HCT116 (cell line): ENCODE measurements at regions not wholly inside any gene's neighbourhood (a gene's known extent, or its start where the extent isn't known, plus 50 kb on each side); places are given as distances from the start of the nearest gene placed in this dataset.

Source experiments
- ATAC-seq: fragments of 200-7000 bp; cut with Tn5 transposase; 2 replicates; pipeline ENCODE4 v1.9.1; 2020; ENCODE audit warnings: mild to moderate bottlenecking, moderate library complexity
- BruUV-seq: library from RNA; stranded (reverse); fragments of 400-500 nt; replicated peaks from 2 replicates; lab custom pipeline; 2021; lab: Mats Ljungman, UMichigan
- CTCF ChIA-PET: fragments of 300-600 bp; sonication (Branson Sonifier 250); formaldehyde crosslinking; loops from one replicate; lab custom pipeline; 2021; ENCODE audit warnings: antibody characterized with exemption; lab: Charles Lee
- POLR2A ChIA-PET: fragments of 300-600, 350-600 bp; sonication (Branson Sonifier 250); formaldehyde crosslinking; loops from one replicate; lab custom pipeline; 2021; ENCODE audit warnings: antibody characterized with exemption; lab: Charles Lee
- RAD21 ChIA-PET, 2 experiments: fragments of 300-600 bp; sonication (Branson Sonifier 250); formaldehyde crosslinking; loops; one replicate each; lab custom pipeline; 2023; ENCODE audit warnings: low total read pairs in 2 of 2; ENCODE audit not compliant: uncharacterized antibody in 2 of 2, unreplicated experiment in 2 of 2, low non-redundant PET in 1 of 2; lab: Charles Lee
- DNase-seq: peaks from one replicate; pipeline ENCODE4 v3.0.0-alpha.2; 2010; ENCODE audit warnings: low read depth, low spot score
- H2AFZ ChIP-seq: fragments of 200-600 bp; shearing (Covaris generic), sonication (generic); 2 replicates; pipeline ENCODE4 v1.6.1; 2017; ENCODE audit warnings: low read depth, mixed run types, mixed read lengths, antibody characterized with exemption, low read length; ENCODE audit not compliant: poor library complexity, severe bottlenecking
- H3K27ac ChIP-seq: 2 replicates; pipeline ENCODE4 v1.5.1; 2012; ENCODE audit warnings: low read depth, low read length
- H3K27me3 ChIP-seq: fragments of 200-600 bp; sonication (generic); 2 replicates; pipeline ENCODE4 v1.6.1; 2016; ENCODE audit warnings: mixed run types, low read length, mixed read lengths; ENCODE audit not compliant: insufficient read depth
- H3K36me3 ChIP-seq, 2 experiments: fragments of 200-500 bp in 1 of 2; fragments of 200-600 bp in 1 of 2; sonication (Bioruptor generic) in 1 of 2; sonication (generic) in 1 of 2; 2 replicates each; pipeline versions ENCODE4 v1.5.1 to v1.6.1; 2014 to 2016; ENCODE audit warnings: low read length in 2 of 2, inconsistent platforms in 1 of 2, mixed read lengths in 1 of 2, mixed run types in 1 of 2; ENCODE audit not compliant: insufficient read depth in 2 of 2, control insufficient read depth in 1 of 2
- H3K4me1 ChIP-seq, 2 experiments: fragments of 200-600 bp in 1 of 2; sonication (generic) in 1 of 2; 2 replicates each; pipeline versions ENCODE4 v1.5.1 to v1.6.1; 2012 to 2017; ENCODE audit warnings: low read length in 2 of 2, inconsistent platforms in 1 of 2, mild to moderate bottlenecking in 1 of 2, mixed read lengths in 1 of 2, mixed run types in 1 of 2, moderate library complexity in 1 of 2; ENCODE audit not compliant: insufficient read depth in 2 of 2, control insufficient read depth in 1 of 2
- H3K4me2 ChIP-seq: fragments of 200-600 bp; sonication (generic); 2 replicates; pipeline ENCODE4 v1.6.1; 2017; ENCODE audit warnings: mixed run types, low read length, mixed read lengths
- H3K4me3 ChIP-seq, 2 experiments: fragments of 200-600 bp in 1 of 2; sonication (generic) in 1 of 2; replicated peaks in 1 of 2; 2 replicates each; pipeline ENCODE4 v1.5.1; 2011 to 2016; ENCODE audit warnings: low read length in 2 of 2, control low read depth in 1 of 2, low read depth in 1 of 2, mild to moderate bottlenecking in 1 of 2, mixed read lengths in 1 of 2, mixed run types in 1 of 2
- H3K79me2 ChIP-seq: fragments of 200-600 bp; sonication (generic); 2 replicates; pipeline ENCODE4 v1.6.1; 2017; ENCODE audit warnings: mild to moderate bottlenecking, mixed run types, low read length, moderate library complexity, mixed read lengths; ENCODE audit not compliant: insufficient read depth
- H3K9ac ChIP-seq: fragments of 200-600 bp; sonication (generic); 2 replicates; pipeline ENCODE4 v1.6.1; 2016; ENCODE audit warnings: low read length, mixed read lengths
- H3K9me2 ChIP-seq: fragments of 200-600 bp; sonication (generic), shearing (Covaris generic); 2 replicates; pipeline ENCODE4 v1.6.1; 2017; ENCODE audit warnings: mixed run types, mild to moderate bottlenecking, moderate library complexity; ENCODE audit not compliant: insufficient read depth
- H3K9me3 ChIP-seq, 2 experiments: fragments of 200-500 bp in 1 of 2; fragments of 200-600 bp in 1 of 2; sonication (Bioruptor generic) in 1 of 2; sonication (generic) in 1 of 2; 2 replicates each; pipeline ENCODE4 v1.6.1; 2014 to 2017; ENCODE audit warnings: low read length in 2 of 2, mixed read lengths in 2 of 2, inconsistent platforms in 1 of 2, low read depth in 1 of 2, mild to moderate bottlenecking in 1 of 2, mixed run types in 1 of 2, moderate library complexity in 1 of 2; ENCODE audit not compliant: control insufficient read depth in 1 of 2, insufficient read depth in 1 of 2
- H4K20me1 ChIP-seq: fragments of 200-600 bp; sonication (generic), shearing (Covaris generic); 2 replicates; pipeline ENCODE4 v1.6.1; 2017; ENCODE audit warnings: mixed run types, mild to moderate bottlenecking, moderate library complexity; ENCODE audit not compliant: insufficient read depth
- EGR1 ChIP-seq: IDR thresholded peaks from 2 replicates; pipeline ENCODE4 v1.6.1; 2012; ENCODE audit warnings: low read depth
- EZH2phosphoT487 ChIP-seq: fragments of 200-600 bp; IDR thresholded peaks from 2 replicates; pipeline ENCODE4 v1.6.1; 2018; ENCODE audit warnings: antibody characterized with exemption, borderline replicate concordance
- FOSL1 ChIP-seq: IDR thresholded peaks from 2 replicates; pipeline ENCODE4 v1.6.1; 2012; ENCODE audit warnings: low read depth
- YY1 ChIP-seq: IDR thresholded peaks from 2 replicates; pipeline ENCODE4 v1.6.1; 2011; ENCODE audit warnings: low read length, low read depth, moderate library complexity, mild to moderate bottlenecking; ENCODE audit not compliant: insufficient replicate concordance; ENCODE audit errors: extremely low read depth
- intact Hi-C: fragments of 100-400 bp; cut with micrococcal nuclease; formaldehyde crosslinking; loops from 2 replicates; pipeline ENCODE4 v1.10.0; 2022
- TF ChIP-seq, protein P1 (sequence below): IDR thresholded peaks from 2 replicates; pipeline ENCODE4 v1.6.1; 2012
- TF ChIP-seq, protein P2 (sequence below): IDR thresholded peaks from 2 replicates; pipeline ENCODE4 v1.6.1; 2012; ENCODE audit warnings: low read depth

DNA sequence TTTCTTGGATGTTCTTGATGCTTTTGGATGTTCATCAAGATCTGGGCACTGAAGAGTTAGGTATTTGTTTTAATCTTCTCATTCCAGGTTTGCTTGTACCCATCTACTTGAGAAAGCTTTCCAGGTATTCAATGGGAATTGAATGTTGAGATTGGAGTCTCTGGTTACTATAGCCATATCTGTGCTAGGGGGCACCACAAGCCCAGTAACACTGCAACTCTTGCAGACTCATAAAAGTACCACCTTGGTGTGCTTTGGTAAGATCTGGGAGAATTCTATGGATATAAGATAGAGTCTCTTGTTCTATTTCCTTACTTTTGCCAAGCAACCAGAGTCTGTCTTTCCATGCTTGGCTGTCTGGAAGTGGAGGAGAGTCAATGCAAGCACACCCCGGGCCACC, 518.9 kb upstream of the VRK2 start:
- no peak for ATAC-seq
- BruUV-seq = no TSS peak

More for the DNA sequence above, 518.9 kb upstream of the VRK2 start:
- Histone ChIP-seq H3K9me2 (no peaks in the 10 kb centered on the region), H3K4me3 (no peak overlapping the region), H3K9ac (no peak overlapping the region), H3K4me1 (no peaks in the 10 kb centered on the region), H4K20me1 (no peaks in the 10 kb centered on the region), H3K27me3 (no peaks in the 10 kb centered on the region), H3K79me2 (no peaks in the 10 kb centered on the region), H3K27ac (no peak overlapping the region), H3K9me3 (no peaks in the 10 kb centered on the region), H3K36me3 (no peaks in the 10 kb centered on the region), H3K4me2 (no peak overlapping the region), H2AFZ (no peak overlapping the region)
- ChIA-PET RAD21 (no interaction called here), CTCF (no interaction called here), POLR2A (no interaction called here)
- intact Hi-C loops = no loop called here
- no peak for DNase-seq
- TF ChIP-seq, protein P1, sequence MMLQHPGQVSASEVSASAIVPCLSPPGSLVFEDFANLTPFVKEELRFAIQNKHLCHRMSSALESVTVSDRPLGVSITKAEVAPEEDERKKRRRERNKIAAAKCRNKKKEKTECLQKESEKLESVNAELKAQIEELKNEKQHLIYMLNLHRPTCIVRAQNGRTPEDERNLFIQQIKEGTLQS = no peak
- TF ChIP-seq EGR1 (no peak), FOSL1 (no peak), EZH2phosphoT487 (no peak), YY1 (no peak)
- TF ChIP-seq, protein P2, sequence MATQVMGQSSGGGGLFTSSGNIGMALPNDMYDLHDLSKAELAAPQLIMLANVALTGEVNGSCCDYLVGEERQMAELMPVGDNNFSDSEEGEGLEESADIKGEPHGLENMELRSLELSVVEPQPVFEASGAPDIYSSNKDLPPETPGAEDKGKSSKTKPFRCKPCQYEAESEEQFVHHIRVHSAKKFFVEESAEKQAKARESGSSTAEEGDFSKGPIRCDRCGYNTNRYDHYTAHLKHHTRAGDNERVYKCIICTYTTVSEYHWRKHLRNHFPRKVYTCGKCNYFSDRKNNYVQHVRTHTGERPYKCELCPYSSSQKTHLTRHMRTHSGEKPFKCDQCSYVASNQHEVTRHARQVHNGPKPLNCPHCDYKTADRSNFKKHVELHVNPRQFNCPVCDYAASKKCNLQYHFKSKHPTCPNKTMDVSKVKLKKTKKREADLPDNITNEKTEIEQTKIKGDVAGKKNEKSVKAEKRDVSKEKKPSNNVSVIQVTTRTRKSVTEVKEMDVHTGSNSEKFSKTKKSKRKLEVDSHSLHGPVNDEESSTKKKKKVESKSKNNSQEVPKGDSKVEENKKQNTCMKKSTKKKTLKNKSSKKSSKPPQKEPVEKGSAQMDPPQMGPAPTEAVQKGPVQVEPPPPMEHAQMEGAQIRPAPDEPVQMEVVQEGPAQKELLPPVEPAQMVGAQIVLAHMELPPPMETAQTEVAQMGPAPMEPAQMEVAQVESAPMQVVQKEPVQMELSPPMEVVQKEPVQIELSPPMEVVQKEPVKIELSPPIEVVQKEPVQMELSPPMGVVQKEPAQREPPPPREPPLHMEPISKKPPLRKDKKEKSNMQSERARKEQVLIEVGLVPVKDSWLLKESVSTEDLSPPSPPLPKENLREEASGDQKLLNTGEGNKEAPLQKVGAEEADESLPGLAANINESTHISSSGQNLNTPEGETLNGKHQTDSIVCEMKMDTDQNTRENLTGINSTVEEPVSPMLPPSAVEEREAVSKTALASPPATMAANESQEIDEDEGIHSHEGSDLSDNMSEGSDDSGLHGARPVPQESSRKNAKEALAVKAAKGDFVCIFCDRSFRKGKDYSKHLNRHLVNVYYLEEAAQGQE = no peak
